Stimulated activated CD4-positive, alpha-beta T cell treated with anti-CD3 and anti-CD28 coated beads, TNF-alpha, amount 100 ng/mL, for 24 hours (primary cell): ENCODE measurements at regions not wholly inside any gene's neighbourhood (a gene's known extent, or its start where the extent isn't known, plus 50 kb on each side); places are given as distances from the start of the nearest gene placed in this dataset.
"Not testable (repeated sequence)": the region's sequence is repeated elsewhere in the genome, so short reads cannot be mapped to it uniquely, and the experiment has no call there.

Source experiments
- DNase-seq, 3 experiments: peaks; one replicate each; pipeline ENCODE4 v3.0.0-alpha.2; 2020; ENCODE audit warnings: low read depth in 3 of 3

DNA sequence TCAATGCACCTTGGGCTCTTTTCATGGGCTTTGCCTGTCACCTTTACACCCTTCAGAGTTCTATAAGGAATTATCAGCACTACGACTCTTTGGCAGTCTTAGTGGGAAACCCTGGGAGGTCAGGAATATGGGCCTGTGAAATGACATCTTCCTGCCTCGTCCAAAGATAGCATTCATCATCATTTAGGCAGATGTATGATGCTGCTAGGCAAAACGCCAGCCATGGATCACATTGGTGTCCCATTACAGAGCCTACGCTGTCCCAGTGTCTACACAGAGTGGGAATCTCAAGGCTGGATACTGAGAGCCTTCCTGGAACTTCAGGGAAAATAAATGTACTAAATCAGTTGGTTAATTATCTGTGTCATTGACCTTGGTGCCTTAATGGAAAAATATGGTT lies 259.4 kb upstream of the CELF2 start:
- DNase-seq = no peak

GRCh38 chr10:10759806-10760205 lies 257.9 kb upstream of the CELF2 start:
- not testable (repeated sequence) for DNase-seq

DNA sequence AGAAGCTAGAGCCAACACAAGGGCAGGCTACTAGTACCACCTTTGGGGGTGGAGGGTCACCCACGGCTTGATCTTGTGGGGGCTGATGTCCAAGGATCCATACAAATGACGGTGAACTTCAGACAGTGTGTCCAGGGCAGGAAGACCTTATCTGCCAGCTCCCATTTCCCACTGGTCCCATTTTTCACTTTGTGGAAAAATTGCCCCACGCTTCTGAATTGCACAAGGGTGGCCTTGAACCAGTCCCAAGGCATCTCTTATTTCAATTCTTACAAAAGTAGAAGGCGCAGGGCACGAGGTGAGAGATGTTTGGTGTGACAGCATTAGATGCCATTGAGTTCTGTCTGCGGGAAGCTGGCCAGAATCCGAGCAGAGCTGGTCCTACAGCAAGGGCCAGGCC lies 252.7 kb upstream of the CELF2 start:
- DNase-seq = no peak

- no peak for DNase-seq
Observed at GRCh38 chr10:10772411-10772810, 245.3 kb upstream of the CELF2 start.

DNA sequence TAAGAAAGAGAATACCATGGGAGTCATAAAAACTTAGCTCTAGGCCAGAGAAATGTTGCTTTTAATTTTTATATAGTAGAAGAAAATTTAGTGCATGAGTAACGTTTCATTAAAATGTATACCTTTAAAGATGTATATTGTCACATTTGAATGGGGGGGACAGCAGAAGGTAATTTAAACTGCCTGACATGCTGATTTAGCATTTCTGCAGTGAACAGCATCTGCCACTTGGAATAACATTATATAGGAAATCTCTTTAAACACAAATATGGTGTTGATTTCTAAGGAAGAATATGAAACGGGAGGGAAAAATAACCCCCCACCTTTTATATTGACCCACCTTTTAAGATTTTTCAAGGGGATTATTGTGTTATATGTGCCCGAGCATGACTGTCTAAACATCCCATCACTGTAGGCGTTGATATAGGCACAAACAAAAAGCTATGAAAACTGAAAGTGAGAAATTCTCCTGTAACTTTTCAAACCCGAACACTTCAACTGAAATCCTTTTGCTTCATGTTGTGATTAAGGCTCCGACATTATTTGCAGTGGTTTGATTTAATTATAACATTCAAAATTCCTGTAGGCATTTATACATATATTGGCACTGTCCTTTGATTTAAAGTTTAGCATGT lies 244.7 kb upstream of the CELF2 start:
- no peak for DNase-seq

DNA sequence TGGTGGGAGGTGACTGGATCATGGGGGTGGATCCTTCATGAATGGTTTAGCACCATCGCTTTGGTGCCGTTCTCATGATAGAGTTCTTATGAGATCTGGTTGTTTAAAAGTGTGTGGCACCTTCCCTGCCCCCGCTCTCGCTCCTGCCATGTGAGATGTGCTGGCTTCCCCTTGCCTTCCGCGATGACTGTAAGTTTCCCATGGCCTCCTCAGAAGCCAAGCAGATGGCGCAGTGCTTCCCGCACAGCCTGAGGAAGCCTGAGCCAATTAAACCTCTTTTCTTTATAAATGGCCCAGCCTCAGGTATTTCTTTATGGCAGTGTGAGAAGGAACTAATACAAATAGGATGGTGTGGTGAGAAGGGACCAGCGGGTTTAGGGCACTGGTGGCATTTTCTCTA lies 243.3 kb upstream of the CELF2 start:
- no peak for DNase-seq

DNA sequence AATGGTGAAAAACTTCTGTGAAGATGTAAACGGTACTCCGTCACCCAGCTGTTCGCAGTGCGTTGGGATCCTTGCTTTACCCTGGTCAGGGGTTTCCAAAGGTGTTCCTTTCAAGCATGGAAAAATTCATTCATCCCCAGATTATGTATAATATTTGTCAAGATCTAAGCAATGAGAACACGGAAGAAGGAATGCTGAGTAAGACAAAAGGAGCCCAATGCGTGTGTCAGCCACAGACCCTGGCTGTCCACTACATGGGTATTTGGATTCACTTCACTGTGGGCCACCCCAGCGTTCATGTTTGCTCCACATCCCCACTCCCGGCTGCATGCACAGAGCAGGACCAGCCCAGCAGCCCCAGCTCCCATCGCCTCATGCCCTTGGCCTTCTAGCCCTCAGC lies 241.3 kb upstream of the CELF2 start:
- DNase-seq = no peak

GRCh38 chr10:10777279-10777678 lies 240.4 kb upstream of the CELF2 start:
- DNase-seq = no peak

DNA sequence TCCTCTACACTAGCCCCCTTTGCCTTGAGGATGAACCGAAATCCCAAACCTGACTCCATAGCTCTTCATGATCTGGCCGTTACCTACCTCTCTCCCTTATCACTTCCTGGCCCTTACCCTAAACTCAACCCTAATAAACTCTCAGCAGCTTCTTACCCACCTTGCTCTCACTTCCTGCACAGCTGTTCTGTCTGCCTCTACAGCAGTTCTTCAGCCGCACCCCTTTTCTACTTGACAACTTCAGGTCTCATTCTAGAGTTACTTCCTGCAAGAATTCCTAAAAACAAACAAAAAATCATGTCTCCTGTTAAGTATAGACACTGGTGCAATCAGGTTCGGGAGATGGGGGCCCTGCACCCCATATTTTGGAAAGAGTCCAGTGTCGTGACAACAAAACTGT lies 239.9 kb upstream of the CELF2 start:
- no peak for DNase-seq

- DNase-seq = no peak
Observed at GRCh38 chr10:10778959-10779358, 238.7 kb upstream of the CELF2 start.

GRCh38 chr10:10779511-10779910 lies 238.2 kb upstream of the CELF2 start:
- DNase-seq = no peak

DNA sequence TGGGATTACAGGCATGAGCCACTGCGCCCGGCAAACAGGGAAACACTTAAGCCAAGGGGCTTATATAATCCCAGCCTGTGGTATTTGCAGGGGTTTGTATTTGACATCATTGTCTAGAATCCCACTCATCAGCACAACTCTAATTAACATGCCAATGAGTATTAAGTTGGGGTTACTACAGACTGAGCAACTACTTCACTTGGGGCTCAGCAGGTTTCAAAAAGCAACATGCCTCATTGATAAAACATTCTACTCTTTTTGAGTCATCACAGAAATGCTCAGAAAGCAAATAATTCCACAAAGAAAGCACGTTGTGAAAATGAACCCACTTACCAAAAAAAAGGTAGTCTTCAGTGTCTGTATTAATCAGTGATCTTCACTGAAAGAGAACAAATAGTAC lies 236.9 kb upstream of the CELF2 start:
- DNase-seq = no peak

GRCh38 chr10:10782603-10783002 lies 235.1 kb upstream of the CELF2 start:
- DNase-seq = no peak

GRCh38 chr10:10785627-10786026 lies 232.0 kb upstream of the CELF2 start:
- no peak for DNase-seq

DNA sequence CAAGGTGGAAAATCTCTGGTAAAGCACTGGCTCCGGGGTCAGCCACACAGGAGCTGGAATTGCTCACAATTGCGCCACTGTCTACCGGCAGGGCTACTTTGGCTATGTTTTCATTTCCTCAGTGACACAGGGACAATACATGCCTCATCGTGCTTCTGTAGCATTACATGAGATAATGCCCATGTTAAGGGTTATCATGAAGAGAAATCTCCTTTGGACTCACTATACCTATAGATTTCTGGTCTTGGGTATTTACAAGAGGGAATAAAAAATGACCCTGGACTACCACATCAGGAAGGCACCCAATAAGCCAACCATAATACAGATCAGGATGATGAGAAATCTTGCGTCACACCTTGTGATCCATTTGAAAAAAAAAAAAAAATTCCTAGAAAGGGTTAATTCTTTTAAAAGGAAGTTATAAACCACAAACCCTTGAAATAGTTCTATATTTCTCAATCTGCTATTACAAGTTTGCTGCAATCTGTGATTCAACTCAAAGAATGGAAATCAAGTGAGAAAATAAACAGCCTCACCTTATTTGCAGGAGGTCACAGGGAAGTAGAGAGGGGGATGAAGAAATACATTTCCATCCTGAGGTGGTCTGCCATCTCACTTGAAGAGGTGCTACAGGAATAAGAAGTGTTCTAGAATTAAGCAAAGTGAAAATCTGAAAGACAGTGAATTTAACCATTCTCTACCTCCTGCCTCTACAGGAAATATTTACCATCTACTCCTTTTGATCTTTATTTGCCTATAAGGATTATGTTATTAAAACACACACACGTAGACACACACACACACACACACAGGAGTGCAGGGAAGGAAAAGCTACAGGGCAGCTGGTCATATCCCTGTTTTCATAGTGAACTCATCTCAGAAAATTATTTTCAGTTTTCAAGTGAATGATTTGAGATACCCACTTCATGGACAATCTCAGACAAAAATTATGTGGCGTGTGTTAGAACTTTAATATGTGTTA lies 231.3 kb upstream of the CELF2 start:
- no peak for DNase-seq

DNA sequence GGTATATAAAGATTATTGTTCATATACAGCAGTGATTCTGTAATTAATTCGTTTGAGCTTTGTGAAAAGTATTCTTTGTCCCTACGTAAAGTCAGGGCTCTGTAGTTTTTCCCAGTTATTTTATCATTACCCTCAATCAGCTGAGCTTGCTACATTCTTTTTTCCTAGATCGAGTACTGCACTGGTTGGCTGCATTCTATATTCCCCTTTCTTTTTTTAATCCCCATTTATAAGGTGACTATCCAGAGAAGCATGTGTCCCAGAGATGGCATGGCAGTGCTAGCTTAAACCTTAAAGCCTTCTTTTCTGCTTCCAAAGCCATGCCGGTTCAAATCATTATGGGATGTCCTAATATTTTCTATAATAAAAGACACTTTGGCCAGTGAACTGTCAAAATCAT lies 230.1 kb upstream of the CELF2 start:
- DNase-seq = no peak

GRCh38 chr10:10788761-10789160 lies 228.9 kb upstream of the CELF2 start:
- no peak for DNase-seq

- no peak for DNase-seq
Observed at GRCh38 chr10:10791869-10792268, 225.8 kb upstream of the CELF2 start.

DNA sequence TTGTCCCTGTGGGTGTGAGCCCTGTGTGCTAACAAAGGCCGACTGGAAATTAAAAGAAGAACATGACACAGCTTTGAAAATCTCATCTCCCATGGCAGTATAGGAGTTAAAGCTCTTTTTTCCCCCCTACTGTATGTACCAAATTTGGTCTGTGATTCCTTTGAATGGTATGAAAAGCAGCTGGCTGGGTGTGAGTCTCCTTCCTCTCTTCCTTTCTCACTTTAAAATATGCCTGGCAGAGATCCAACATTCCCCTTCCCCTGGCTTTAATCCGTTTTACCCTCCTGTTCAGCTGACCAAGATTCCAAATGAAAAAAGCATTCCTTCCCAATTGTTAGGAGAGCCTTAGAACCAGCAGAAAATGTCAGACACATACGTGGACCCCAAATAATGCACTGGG lies 225.0 kb upstream of the CELF2 start:
- no peak for DNase-seq

GRCh38 chr10:10794046-10794445 lies 223.6 kb upstream of the CELF2 start:
- DNase-seq = no peak

DNA sequence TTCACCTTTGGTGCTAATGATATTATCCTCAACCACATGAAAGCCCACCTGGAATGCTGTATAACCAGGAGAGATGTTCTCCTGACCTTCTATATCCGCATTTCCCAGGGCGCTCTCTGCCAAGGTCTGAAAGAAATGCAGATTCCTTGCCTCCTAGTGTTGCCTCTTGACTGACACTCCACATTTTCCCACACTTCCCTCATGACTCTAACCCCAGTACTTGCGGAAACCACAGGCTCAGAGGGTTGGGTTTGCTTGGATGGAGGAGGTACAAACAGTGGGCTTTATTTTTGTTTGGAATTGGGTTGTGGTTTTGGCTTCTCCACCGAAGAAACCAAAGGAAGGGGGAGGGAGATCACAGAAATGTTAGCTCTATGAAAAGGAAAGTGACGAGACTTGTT lies 222.9 kb upstream of the CELF2 start:
- no peak for DNase-seq

GRCh38 chr10:10796061-10796773 lies 221.5 kb upstream of the CELF2 start:
- DNase-seq = no peak
